ENCODE measurements at regions not wholly inside any gene's neighbourhood (a gene's known extent, or its start where the extent isn't known, plus 50 kb on each side); places are given as distances from the start of the nearest gene placed in this dataset.

DNA sequence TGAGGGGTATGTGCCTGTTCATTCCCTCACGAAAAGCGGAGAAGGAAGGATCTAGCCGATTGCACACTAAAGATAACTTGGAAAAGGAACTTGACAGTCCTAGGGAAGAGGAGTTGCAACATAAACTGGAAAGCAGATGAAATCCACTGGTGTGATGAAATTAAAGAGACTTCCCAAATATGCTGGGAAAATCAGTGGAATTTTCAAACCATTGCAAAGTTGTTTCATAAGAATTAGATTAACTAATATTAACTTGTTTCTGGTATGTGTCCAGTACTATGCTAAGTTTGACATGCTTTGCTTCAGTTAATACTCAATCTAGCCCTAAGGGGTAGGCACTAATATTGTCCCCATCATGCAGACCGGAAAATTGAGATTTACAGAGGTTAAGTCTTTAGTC lies 222.7 kb downstream of the IKZF2 start:
- Histone ChIP-seq H3K4me3 (ENCODE audit: insufficient read depth, low read length) (no peak overlapping the region), H3K9me3 (ENCODE audit: low read depth, low read length) (peaks cover 3% of the 10 kb centered on the region), H4K20me1 (ENCODE audit: insufficient read depth, low read length) (no peaks in the 10 kb centered on the region), H3K4me1 (ENCODE audit: insufficient read depth, low read length) (no peaks in the 10 kb centered on the region), H3K4me2 (ENCODE audit: insufficient read depth, low read length) (no peak overlapping the region), H3K79me2 (ENCODE audit: insufficient read depth, low read length) (no peaks in the 10 kb centered on the region), H2AFZ (ENCODE audit: low read length) (no peak overlapping the region), H3K27ac (ENCODE audit: low read depth, low read length) (no peak overlapping the region), H3K27me3 (ENCODE audit: insufficient read depth, low read length) (no peaks in the 10 kb centered on the region), H3K36me3 (ENCODE audit: insufficient read depth, low read length) (no peaks in the 10 kb centered on the region)
- TF ChIP-seq CTCF (IDR thresholded peaks at IDR 0.05; ENCODE audit: extremely low read depth, low read depth, low read length): no peak
- no peak for DNase-seq (ENCODE audit: insufficient read length, low spot score, missing footprints)

DNA sequence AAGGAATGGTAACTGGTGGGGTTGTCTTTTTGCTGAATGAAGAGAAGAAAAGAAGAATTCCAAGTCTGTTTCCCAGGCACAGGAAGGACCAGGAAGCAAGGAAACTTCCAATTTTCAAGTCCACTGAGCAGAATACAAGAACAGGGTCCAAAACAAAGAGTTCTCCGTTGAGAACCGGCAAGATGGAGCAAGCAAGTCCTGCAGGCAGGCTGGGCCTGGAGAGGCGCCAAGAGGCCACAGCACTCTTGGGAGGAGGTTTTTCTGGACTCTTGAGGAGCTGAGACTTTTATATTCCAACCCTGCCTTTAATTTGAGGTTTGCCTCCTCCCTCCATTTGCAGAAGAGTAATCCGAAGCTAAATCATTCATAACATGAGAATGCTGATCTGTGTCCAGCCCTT lies 224.5 kb downstream of the IKZF2 start:
- Histone ChIP-seq H3K79me2 (ENCODE audit: insufficient read depth, low read length) (no peaks in the 10 kb centered on the region), H3K4me1 (ENCODE audit: insufficient read depth, low read length) (no peaks in the 10 kb centered on the region), H3K36me3 (ENCODE audit: insufficient read depth, low read length) (no peaks in the 10 kb centered on the region), H3K27me3 (ENCODE audit: insufficient read depth, low read length) (no peaks in the 10 kb centered on the region), H3K4me3 (ENCODE audit: insufficient read depth, low read length) (no peak overlapping the region), H3K9me3 (ENCODE audit: low read depth, low read length) (peaks cover 3% of the 10 kb centered on the region), H3K4me2 (ENCODE audit: insufficient read depth, low read length) (peak overlapping the region; percentile 34), H4K20me1 (ENCODE audit: insufficient read depth, low read length) (no peaks in the 10 kb centered on the region), H3K27ac (ENCODE audit: low read depth, low read length) (no peak overlapping the region), H2AFZ (ENCODE audit: low read length) (peak overlapping the region; percentile 71)
- no peak for DNase-seq (ENCODE audit: insufficient read length, low spot score, missing footprints)
- no peak for TF ChIP-seq CTCF (IDR thresholded peaks at IDR 0.05; ENCODE audit: extremely low read depth, low read depth, low read length)

- no peak overlapping the region for H2AFZ ChIP-seq (ENCODE audit: low read length)
- H3K27ac ChIP-seq (ENCODE audit: low read depth, low read length): no peak overlapping the region
- no peak overlapping the region for H3K4me3 ChIP-seq (ENCODE audit: insufficient read depth, low read length)
- no peaks in the 10 kb centered on the region for H3K36me3 ChIP-seq (ENCODE audit: insufficient read depth, low read length)
- no peak overlapping the region for H3K4me2 ChIP-seq (ENCODE audit: insufficient read depth, low read length)
- H3K9me3 ChIP-seq (ENCODE audit: low read depth, low read length): peaks cover 3% of the 10 kb centered on the region
- H4K20me1 ChIP-seq (ENCODE audit: insufficient read depth, low read length): no peaks in the 10 kb centered on the region
- no peaks in the 10 kb centered on the region for H3K4me1 ChIP-seq (ENCODE audit: insufficient read depth, low read length)
- no peaks in the 10 kb centered on the region for H3K27me3 ChIP-seq (ENCODE audit: insufficient read depth, low read length)
- no peak for TF ChIP-seq CTCF (IDR thresholded peaks at IDR 0.05; ENCODE audit: extremely low read depth, low read depth, low read length)
- H3K79me2 ChIP-seq (ENCODE audit: insufficient read depth, low read length): no peaks in the 10 kb centered on the region
- no peak for DNase-seq (ENCODE audit: insufficient read length, low spot score, missing footprints)
These were observed 228.0 kb downstream of the IKZF2 start for GRCh38 chr2:212923393-212923792.

DNA sequence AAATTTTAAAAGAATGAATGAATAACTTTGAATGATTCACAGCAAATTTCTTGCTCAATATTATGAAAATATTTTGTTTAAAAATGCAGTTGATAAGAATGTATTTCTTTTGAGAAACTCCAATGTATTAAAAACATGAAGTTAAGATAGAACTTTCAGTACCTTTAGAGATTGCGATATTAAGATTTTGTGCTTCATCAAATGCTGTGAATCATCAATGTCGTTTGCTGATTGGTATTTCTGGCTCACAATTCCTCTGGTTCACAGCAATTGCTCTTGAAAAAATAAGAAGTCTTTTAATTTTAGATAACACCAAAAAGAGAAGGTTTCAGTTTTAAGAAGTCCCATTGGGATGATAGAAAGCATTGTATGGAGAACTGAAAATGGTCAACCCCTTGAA lies 228.7 kb downstream of the IKZF2 start:
- peaks cover 3% of the 10 kb centered on the region for H3K9me3 ChIP-seq (ENCODE audit: low read depth, low read length)
- no peak for TF ChIP-seq CTCF (IDR thresholded peaks at IDR 0.05; ENCODE audit: extremely low read depth, low read depth, low read length)
- DNase-seq (ENCODE audit: insufficient read length, low spot score, missing footprints): no peak

More for the DNA sequence above, 228.7 kb downstream of the IKZF2 start:
- Histone ChIP-seq H3K36me3 (ENCODE audit: insufficient read depth, low read length) (no peaks in the 10 kb centered on the region), H3K27ac (ENCODE audit: low read depth, low read length) (no peak overlapping the region), H3K4me1 (ENCODE audit: insufficient read depth, low read length) (no peaks in the 10 kb centered on the region), H3K79me2 (ENCODE audit: insufficient read depth, low read length) (no peaks in the 10 kb centered on the region), H2AFZ (ENCODE audit: low read length) (no peak overlapping the region), H4K20me1 (ENCODE audit: insufficient read depth, low read length) (no peaks in the 10 kb centered on the region), H3K4me2 (ENCODE audit: insufficient read depth, low read length) (no peak overlapping the region), H3K4me3 (ENCODE audit: insufficient read depth, low read length) (no peak overlapping the region), H3K27me3 (ENCODE audit: insufficient read depth, low read length) (no peaks in the 10 kb centered on the region)

Data from osteoblast (primary cell).